K562 (cell line): ENCODE measurements at regions not wholly inside any gene's neighbourhood (a gene's known extent, or its start where the extent isn't known, plus 50 kb on each side); places are given as distances from the start of the nearest gene placed in this dataset.

Experiments
- ATAC-seq: fragments of 200-7000 bp; cut with Tn5 transposase; 3 replicates; pipeline ENCODE4 v1.9.1; 2020; ENCODE audit warnings: moderate library complexity
- BruUV-seq: library from RNA; stranded (reverse); fragments of 400-500 nt; replicated peaks from 2 replicates; lab custom pipeline; 2021; lab: Mats Ljungman, UMichigan
- CTCF ChIA-PET: fragments of 300-600 bp; formaldehyde crosslinking; extraction: SDS; loops from one replicate; lab custom pipeline; 2021; ENCODE audit warnings: low intra/inter-chr PET ratio; lab: Yijun Ruan, JAX
- POLR2A ChIA-PET: fragments of 300-600, 350-650 bp; sonication (Branson Sonifier 250); formaldehyde crosslinking; extraction: SDS; loops from one replicate; lab custom pipeline; 2021; ENCODE audit warnings: antibody characterized with exemption, inconsistent platforms; lab: Yijun Ruan, JAX
- DNase-seq, 4 experiments: peaks; one replicate each; pipeline versions ENCODE4 v3.0.0 to v3.0.0-alpha.2; 2011 to 2018; ENCODE audit warnings: low spot score in 3 of 4, mixed read lengths in 3 of 4; ENCODE audit errors: extremely low read depth in 1 of 4
- FAIRE-seq: peaks from 2 replicates; lab custom pipeline; 2011; peaks lifted over from hg19 to GRCh38; lab: Jason Lieb, UNC
- H2AFZ ChIP-seq: 2 replicates; pipeline ENCODE4 v1.6.0; 2011; ENCODE audit warnings: low read depth, low read length, control low read depth, inconsistent platforms
- H3K27ac ChIP-seq: fragments of 200-600 bp; 3 replicates; pipeline ENCODE4 v1.8.0; 2011; ENCODE audit warnings: low read depth, mild to moderate bottlenecking, control low read depth, inconsistent platforms, low read length, moderate library complexity, mixed read lengths; ENCODE audit errors: extremely low read depth
- H3K27me3 ChIP-seq, 2 experiments: fragments of 300-600 bp in 1 of 2; 2 replicates in 1 of 2; 3 replicates in 1 of 2; pipeline versions ENCODE4 v1.6.0 to v1.8.0; 2011; ENCODE audit warnings: inconsistent platforms in 2 of 2, low read length in 2 of 2, mild to moderate bottlenecking in 1 of 2, mixed read lengths in 1 of 2, moderate library complexity in 1 of 2; ENCODE audit not compliant: control insufficient read depth in 2 of 2, insufficient read depth in 2 of 2
- H3K36me3 ChIP-seq: fragments of 300-600 bp; 3 replicates; pipeline ENCODE4 v1.8.0; 2011; ENCODE audit warnings: mild to moderate bottlenecking, low read length, inconsistent platforms; ENCODE audit not compliant: control insufficient read depth, insufficient read depth
- H3K4me1 ChIP-seq, 2 experiments: fragments of 200-600 bp in 1 of 2; replicated peaks in 1 of 2; 2 replicates in 1 of 2; 3 replicates in 1 of 2; pipeline versions ENCODE4 v1.5.1 to v1.8.0; 2011; ENCODE audit warnings: inconsistent platforms in 2 of 2, low read length in 2 of 2, mild to moderate bottlenecking in 1 of 2, mixed read lengths in 1 of 2, moderate library complexity in 1 of 2; ENCODE audit not compliant: control insufficient read depth in 2 of 2, insufficient read depth in 2 of 2
- H3K4me2 ChIP-seq: 2 replicates; pipeline ENCODE4 v1.6.1; 2011; ENCODE audit warnings: low read length, control low read depth, inconsistent platforms, mixed read lengths; ENCODE audit not compliant: insufficient read depth
- H3K4me3 ChIP-seq: fragments of 200-600 bp; sonication (generic), shearing (Covaris generic); 2 replicates; pipeline ENCODE4 v1.5.1; 2016; ENCODE audit warnings: control low read depth, inconsistent platforms
- H3K79me2 ChIP-seq: fragments of 200-600 bp; 3 replicates; pipeline ENCODE4 v1.8.0; 2011; ENCODE audit warnings: low read length, inconsistent platforms; ENCODE audit not compliant: control insufficient read depth, insufficient read depth
- H3K9ac ChIP-seq, 2 experiments: 2 replicates each; pipeline versions ENCODE4 v1.6.0 to v1.6.1; 2011; ENCODE audit warnings: low read depth in 2 of 2, low read length in 2 of 2, control low read depth in 1 of 2, inconsistent platforms in 1 of 2, mild to moderate bottlenecking in 1 of 2, mixed read lengths in 1 of 2; ENCODE audit not compliant: insufficient read depth in 1 of 2
- H3K9me1 ChIP-seq: one replicate; pipeline ENCODE4 v1.6.0; 2011; ENCODE audit warnings: inconsistent platforms, mild to moderate bottlenecking, low read length, moderate library complexity; ENCODE audit not compliant: control insufficient read depth, insufficient read depth
- H3K9me3 ChIP-seq: replicated peaks from 2 replicates; pipeline ENCODE4 v1.5.1; 2011; ENCODE audit warnings: low read depth, low read length, inconsistent platforms; ENCODE audit not compliant: control insufficient read depth, insufficient read depth
- H4K20me1 ChIP-seq: replicated peaks from 2 replicates; pipeline ENCODE4 v1.6.1; 2011; ENCODE audit warnings: low read length, inconsistent platforms, mixed read lengths; ENCODE audit not compliant: control insufficient read depth, insufficient read depth
- BRF2 ChIP-seq: IDR thresholded peaks from 3 replicates; pipeline ENCODE4 v1.6.1; 2011; ENCODE audit warnings: borderline replicate concordance, mild to moderate bottlenecking; ENCODE audit not compliant: insufficient read length, insufficient read depth
- CSDE1 ChIP-seq, 2 experiments: fragments of 450-650 bp; IDR thresholded peaks; 2 replicates each; pipeline ENCODE4 v1.6.1; 2016; ENCODE audit warnings: mild to moderate bottlenecking in 1 of 2
- EP300 ChIP-seq: IDR thresholded peaks from 2 replicates; pipeline ENCODE4 v1.6.1; 2012; ENCODE audit warnings: low read length, improper control_type of control experiment
- FUS ChIP-seq: fragments of 200-400 bp; formaldehyde crosslinking; optimal IDR thresholded peaks from 2 replicates; pipeline ENCODE3; 2017; ENCODE audit warnings: low read depth, low read length
- GATAD2A ChIP-seq: fragments of 450-650 bp; IDR thresholded peaks from 2 replicates; pipeline ENCODE4 v1.6.1; 2017
- L3MBTL2 ChIP-seq: fragments of 450-650 bp; IDR thresholded peaks from 2 replicates; pipeline ENCODE4 v1.6.1; 2016; ENCODE audit warnings: mild to moderate bottlenecking, moderate library complexity
- MEIS2 ChIP-seq: fragments of 450-650 bp; IDR thresholded peaks from 2 replicates; pipeline ENCODE4 v1.6.1; 2014; ENCODE audit warnings: mild to moderate bottlenecking; ENCODE audit not compliant: partially characterized antibody
- PPARD ChIP-seq: fragments of 250-450 bp; sonication (Bioruptor Pico); IDR thresholded peaks from 2 replicates; pipeline ENCODE4 v1.8.0; 2022; ENCODE audit warnings: inconsistent platforms, mild to moderate bottlenecking, moderate library complexity
- RB1 ChIP-seq: fragments of 450-650 bp; IDR thresholded peaks from 2 replicates; pipeline ENCODE4 v1.6.1; 2017; ENCODE audit warnings: low read depth, mild to moderate bottlenecking
- RBM14 ChIP-seq: fragments of 200-400 bp; formaldehyde crosslinking; IDR thresholded peaks from 2 replicates; pipeline ENCODE4 v1.6.1; 2018; ENCODE audit warnings: low read depth, mild to moderate bottlenecking, low read length, moderate library complexity, borderline replicate concordance; ENCODE audit not compliant: insufficient read depth
- RBM39 ChIP-seq: fragments of 200-400 bp; formaldehyde crosslinking; optimal IDR thresholded peaks from 2 replicates; pipeline ENCODE3; 2018; ENCODE audit warnings: low read depth, low read length
- RHOXF2B ChIP-seq: fragments of 250-450 bp; sonication (Bioruptor Pico); conservative IDR thresholded peaks from 2 replicates; pipeline ENCODE4 v1.5.1; 2021
- TAF1 ChIP-seq: IDR thresholded peaks from 2 replicates; pipeline ENCODE4 v1.6.1; 2011; ENCODE audit warnings: mild to moderate bottlenecking, low read length, moderate library complexity; ENCODE audit not compliant: insufficient read depth, control insufficient read depth, severe bottlenecking; ENCODE audit errors: extremely low read depth
- TCFL5 ChIP-seq: fragments of 250-450 bp; sonication (Bioruptor Pico); conservative IDR thresholded peaks from 2 replicates; pipeline ENCODE4 v1.6.1; 2021; ENCODE audit warnings: mild to moderate bottlenecking, moderate library complexity, matching md5 sums
- WHSC1 ChIP-seq: IDR thresholded peaks from one replicate; pipeline ENCODE4 v1.6.1; 2012; ENCODE audit warnings: low read length, control low read depth, inconsistent platforms
- ZKSCAN1 ChIP-seq: fragments of 150-350 bp; IDR thresholded peaks from 2 replicates; pipeline ENCODE4 v1.6.1; 2016; ENCODE audit warnings: low read depth, low read length
- ZNF23 ChIP-seq: fragments of 250-450 bp; sonication (Bioruptor Pico); IDR thresholded peaks from 2 replicates; pipeline ENCODE4 v1.4.0; 2020; ENCODE audit warnings: mild to moderate bottlenecking
- ZNF76 ChIP-seq: fragments of 250-450 bp; sonication (Bioruptor Pico); IDR thresholded peaks from 2 replicates; pipeline ENCODE4 v1.4.0; 2020; ENCODE audit warnings: mild to moderate bottlenecking, moderate library complexity, borderline replicate concordance
- WGBS: fragments of 100-300 bp; shearing (Covaris generic); methylation state at CpG from one replicate; pipeline ENCODE4 v1.1.6; 2016; ENCODE audit warnings: low coverage, mixed read lengths; ENCODE audit not compliant: insufficient coverage; ENCODE audit errors: missing lambda C conversion rate; 5-methylcytosine and 5-hydroxymethylcytosine counted together
- in situ Hi-C: fragments of 300-500 bp; cut with MboI; formaldehyde crosslinking; loops from 4 replicates; pipeline ENCODE4 v1.15.0; 2018; ENCODE audit warnings: inconsistent platforms, mixed read lengths
- intact Hi-C: fragments of 100-400 bp; cut with micrococcal nuclease; formaldehyde crosslinking; loops from 2 replicates; pipeline ENCODE4 v1.14.2; 2022
- TF ChIP-seq, protein P1 (sequence below): sonication (generic); formaldehyde crosslinking; IDR thresholded peaks from 2 replicates; pipeline ENCODE4 v1.8.1; 2022; ENCODE audit warnings: missing genetic modification reagents

- TF ChIP-seq RBM39 (no peak), RBM14 (no peak), EP300 (no peak), TAF1 (no peak), PPARD (CRISPR knock-in tag) (no peak)
These were observed 126.9 kb downstream of the SOX11 start (continued) for GRCh38 chr2:5818961-5819600.

DNA sequence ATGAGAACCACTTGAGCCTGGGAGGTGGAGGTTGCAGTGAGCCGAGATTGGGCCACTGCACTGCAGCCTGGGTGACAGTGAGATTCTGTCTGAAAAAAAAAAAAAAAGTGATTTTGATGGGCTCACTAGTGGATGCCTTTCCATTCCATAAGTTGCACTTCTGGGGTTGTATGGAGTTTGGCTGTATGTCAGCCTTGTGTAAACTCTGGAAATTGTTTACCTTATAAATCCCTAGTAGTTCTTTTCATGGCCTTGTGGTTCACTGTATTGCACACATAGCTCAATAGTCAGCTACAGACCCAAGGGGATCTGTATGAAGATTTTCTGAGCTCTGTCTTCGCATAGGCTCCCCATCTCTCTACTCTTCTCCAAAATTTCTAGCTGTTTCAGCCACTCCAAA, 131.9 kb downstream of the SOX11 start:
- no peaks in the 10 kb centered on the region for H4K20me1 ChIP-seq
- H2AFZ ChIP-seq, result no peak overlapping the region
- WGBS, result 3% methylated on average over 2 of the region's 2 CpGs
- H3K4me3 ChIP-seq, result no peak overlapping the region
- no peak overlapping the region for H3K9ac ChIP-seq
- H3K4me1 ChIP-seq, result no peaks in the 10 kb centered on the region
- FAIRE-seq (no peak), DNase-seq (no peak), ATAC-seq (no peak)
- in situ Hi-C loops (no loop called here), intact Hi-C loops (no loop called here)
- H3K27me3 ChIP-seq, result no peaks in the 10 kb centered on the region
- H3K36me3 ChIP-seq, result no peaks in the 10 kb centered on the region
- no peak overlapping the region for H3K27ac ChIP-seq
- H3K9me3 ChIP-seq, result no peaks in the 10 kb centered on the region
- ChIA-PET POLR2A (interaction anchor here (0.6 kb wide), 1 partner anchor 781 kb away, joined by 3 read pairs; no protein-coding TSS in a partner anchor), CTCF (no interaction called here)
- no peak overlapping the region for H3K4me2 ChIP-seq
- no TSS peak for BruUV-seq
- H3K79me2 ChIP-seq, result no peaks in the 10 kb centered on the region
- H3K9me1 ChIP-seq, result no peaks in the 10 kb centered on the region
- TF ChIP-seq ZKSCAN1, result no peak
- TF ChIP-seq BRF2, result no peak
- no peak for TF ChIP-seq TCFL5 (CRISPR knock-in tag)
- no peak for TF ChIP-seq GATAD2A
- TF ChIP-seq, protein P1, sequence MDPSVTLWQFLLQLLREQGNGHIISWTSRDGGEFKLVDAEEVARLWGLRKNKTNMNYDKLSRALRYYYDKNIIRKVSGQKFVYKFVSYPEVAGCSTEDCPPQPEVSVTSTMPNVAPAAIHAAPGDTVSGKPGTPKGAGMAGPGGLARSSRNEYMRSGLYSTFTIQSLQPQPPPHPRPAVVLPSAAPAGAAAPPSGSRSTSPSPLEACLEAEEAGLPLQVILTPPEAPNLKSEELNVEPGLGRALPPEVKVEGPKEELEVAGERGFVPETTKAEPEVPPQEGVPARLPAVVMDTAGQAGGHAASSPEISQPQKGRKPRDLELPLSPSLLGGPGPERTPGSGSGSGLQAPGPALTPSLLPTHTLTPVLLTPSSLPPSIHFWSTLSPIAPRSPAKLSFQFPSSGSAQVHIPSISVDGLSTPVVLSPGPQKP (CRISPR knock-in tag), result no peak
- no peak for TF ChIP-seq L3MBTL2
- no peak for TF ChIP-seq MEIS2
- no peak for TF ChIP-seq CSDE1 (IDR thresholded peaks at IDR 0.05)
- TF ChIP-seq RB1, result no peak
- no peak for TF ChIP-seq WHSC1
- TF ChIP-seq ZNF76 (CRISPR knock-in tag), result no peak
- TF ChIP-seq RHOXF2B (CRISPR knock-in tag), result no peak
- no peak for TF ChIP-seq FUS
- no peak for TF ChIP-seq ZNF23 (CRISPR knock-in tag)
